H1 (cell line): ENCODE measurements at regions not wholly inside any gene's neighbourhood (a gene's known extent, or its start where the extent isn't known, plus 50 kb on each side); places are given as distances from the start of the nearest gene placed in this dataset.
"Not testable (repeated sequence)": the region's sequence is repeated elsewhere in the genome, so short reads cannot be mapped to it uniquely, and the experiment has no call there.

Source experiments
- CTCF ChIA-PET: fragments of 300-600 bp; sonication (Branson Sonifier 250); formaldehyde crosslinking; loops from one replicate; lab custom pipeline; 2021; ENCODE audit not compliant: partially characterized antibody; lab: Charles Lee
- POLR2A ChIA-PET: fragments of 300-600 bp; sonication (Branson Sonifier 250); formaldehyde crosslinking; loops from one replicate; lab custom pipeline; 2021; ENCODE audit warnings: inconsistent platforms; ENCODE audit not compliant: partially characterized antibody; lab: Charles Lee
- DNase-seq, 2 experiments: peaks; one replicate each; pipeline versions ENCODE4 v3.0.0 to v3.0.0-alpha.2; 2010 to 2022; ENCODE audit warnings: low spot score in 2 of 2, low read depth in 1 of 2, mixed read lengths in 1 of 2
- FAIRE-seq: peaks from 2 replicates; lab custom pipeline; 2011; peaks lifted over from hg19 to GRCh38; lab: Jason Lieb, UNC
- H2AFZ ChIP-seq: 2 replicates; pipeline ENCODE4 v1.8.1; 2012; ENCODE audit warnings: low read length, inconsistent platforms
- H2AK5ac ChIP-seq: 2 replicates; pipeline ENCODE4 v1.6.1; 2013; ENCODE audit warnings: low read depth, low read length
- H2BK120ac ChIP-seq: replicated peaks from 2 replicates; pipeline ENCODE3; 2013; ENCODE audit warnings: low read depth, low read length, inconsistent platforms
- H2BK12ac ChIP-seq: 2 replicates; pipeline ENCODE4 v1.6.1; 2013; ENCODE audit warnings: low read depth, low read length
- H2BK15ac ChIP-seq: 2 replicates; pipeline ENCODE4 v1.6.1; 2013; ENCODE audit warnings: low read length
- H2BK20ac ChIP-seq: 2 replicates; pipeline ENCODE4 v1.6.1; 2013; ENCODE audit warnings: low read length
- H2BK5ac ChIP-seq: 2 replicates; pipeline ENCODE4 v1.6.1; 2013; ENCODE audit warnings: low read depth, low read length
- H3K14ac ChIP-seq: 2 replicates; pipeline ENCODE4 v1.6.1; 2013; ENCODE audit warnings: inconsistent platforms; ENCODE audit not compliant: insufficient read length
- H3K18ac ChIP-seq: 2 replicates; pipeline ENCODE4 v1.6.1; 2013; ENCODE audit warnings: low read length; ENCODE audit errors: extremely low read depth
- H3K23ac ChIP-seq: 2 replicates; pipeline ENCODE4 v1.6.1; 2013; ENCODE audit warnings: inconsistent platforms; ENCODE audit not compliant: insufficient read length
- H3K23me2 ChIP-seq: 2 replicates; pipeline ENCODE4 v1.6.1; 2013; ENCODE audit warnings: low read depth, low read length
- H3K27ac ChIP-seq: 2 replicates; pipeline ENCODE4 v1.6.1; 2011; ENCODE audit warnings: low read depth, low read length, inconsistent platforms
- H3K27me3 ChIP-seq, 4 experiments: replicated peaks in 1 of 4; 1 replicate in 1 of 4; 2 replicates in 3 of 4; pipeline versions ENCODE4 v1.6.1 to v1.8.1; 2011 to 2013; ENCODE audit warnings: low read length in 3 of 4, mild to moderate bottlenecking in 3 of 4, inconsistent platforms in 2 of 4, mixed read lengths in 2 of 4, moderate library complexity in 1 of 4; ENCODE audit not compliant: control insufficient read depth in 3 of 4, insufficient read depth in 3 of 4; ENCODE audit errors: extremely low read depth in 1 of 4
- H3K36me3 ChIP-seq, 4 experiments: 2 replicates each; pipeline versions ENCODE4 v1.6.1 to v1.8.1; 2011 to 2013; ENCODE audit warnings: mild to moderate bottlenecking in 4 of 4, low read length in 3 of 4, moderate library complexity in 2 of 4, control low read depth in 1 of 4, inconsistent platforms in 1 of 4; ENCODE audit not compliant: insufficient read depth in 4 of 4, control insufficient read depth in 2 of 4
- H3K4ac ChIP-seq: replicated peaks from 2 replicates; pipeline ENCODE3; 2013; ENCODE audit warnings: low read length, low read depth, mixed read lengths, inconsistent platforms; ENCODE audit not compliant: insufficient read length
- H3K4me1 ChIP-seq, 4 experiments: replicated peaks in 1 of 4; 1 replicate in 1 of 4; 2 replicates in 3 of 4; pipeline versions ENCODE4 v1.6.1 to v1.8.1; 2011 to 2013; ENCODE audit warnings: low read length in 3 of 4, inconsistent platforms in 2 of 4, mixed read lengths in 1 of 4; ENCODE audit not compliant: insufficient read depth in 4 of 4, control insufficient read depth in 3 of 4
- H3K4me2 ChIP-seq, 2 experiments: 2 replicates each; pipeline versions ENCODE4 v1.6.1 to v1.8.1; 2011 to 2013; ENCODE audit warnings: low read depth in 2 of 2, low read length in 2 of 2, control low read depth in 1 of 2, inconsistent platforms in 1 of 2, mild to moderate bottlenecking in 1 of 2; ENCODE audit not compliant: insufficient read depth in 1 of 2
- H3K4me3 ChIP-seq, 4 experiments: fragments of 200-600, 300-600 bp in 1 of 4; sonication (generic), shearing (Covaris generic), sonication (Bioruptor Twin) in 1 of 4; 2 replicates each; pipeline versions ENCODE4 v1.5.1 to v1.8.1; 2011 to 2016; ENCODE audit warnings: low read length in 4 of 4, low read depth in 3 of 4, control low read depth in 2 of 4, inconsistent platforms in 2 of 4, mild to moderate bottlenecking in 2 of 4, mixed read lengths in 1 of 4, moderate library complexity in 1 of 4; ENCODE audit not compliant: insufficient read depth in 2 of 4; ENCODE audit errors: extremely low read depth in 1 of 4
- H3K56ac ChIP-seq: replicated peaks from 2 replicates; pipeline ENCODE3; 2013; ENCODE audit warnings: low read depth, mild to moderate bottlenecking, mixed read lengths, low read length, inconsistent platforms; ENCODE audit not compliant: insufficient read length
- H3K79me1 ChIP-seq: 2 replicates; pipeline ENCODE4 v1.6.1; 2013; ENCODE audit warnings: low read depth, low read length, control low read depth
- H3K79me2 ChIP-seq, 2 experiments: 2 replicates each; pipeline versions ENCODE4 v1.6.1 to v1.8.1; 2012 to 2013; ENCODE audit warnings: low read length in 2 of 2, mild to moderate bottlenecking in 2 of 2, inconsistent platforms in 1 of 2; ENCODE audit not compliant: insufficient read depth in 2 of 2, control insufficient read depth in 1 of 2
- H3K9ac ChIP-seq, 4 experiments: replicated peaks in 1 of 4; 1 replicate in 1 of 4; 2 replicates in 3 of 4; pipeline versions ENCODE4 v1.6.1 to v1.8.1; 2011 to 2013; ENCODE audit warnings: low read depth in 3 of 4, low read length in 3 of 4, control low read depth in 2 of 4, mild to moderate bottlenecking in 2 of 4, moderate library complexity in 2 of 4, inconsistent platforms in 1 of 4; ENCODE audit errors: extremely low read depth in 1 of 4
- H3K9me3 ChIP-seq, 2 experiments: 2 replicates each; pipeline versions ENCODE4 v1.6.1 to v1.8.1; 2012 to 2013; ENCODE audit warnings: mild to moderate bottlenecking in 2 of 2, moderate library complexity in 2 of 2, control low read depth in 1 of 2, inconsistent platforms in 1 of 2, low read depth in 1 of 2, low read length in 1 of 2, mixed read lengths in 1 of 2; ENCODE audit not compliant: insufficient read depth in 2 of 2
- H4K20me1 ChIP-seq, 2 experiments: replicated peaks in 1 of 2; 2 replicates each; pipeline versions ENCODE3 to v1.8.1; 2011 to 2013; ENCODE audit warnings: inconsistent platforms in 2 of 2, low read length in 2 of 2, mild to moderate bottlenecking in 1 of 2; ENCODE audit not compliant: insufficient read depth in 2 of 2, control insufficient read depth in 1 of 2
- H4K5ac ChIP-seq: 2 replicates; pipeline ENCODE4 v1.6.1; 2013; ENCODE audit warnings: low read length, low read depth, mixed read lengths, inconsistent platforms; ENCODE audit not compliant: insufficient read length
- H4K8ac ChIP-seq: 2 replicates; pipeline ENCODE4 v1.8.0; 2013; ENCODE audit warnings: mild to moderate bottlenecking, moderate library complexity, low read length, inconsistent platforms; ENCODE audit not compliant: insufficient read depth; ENCODE audit errors: extremely low read depth
- H4K91ac ChIP-seq: replicated peaks from 2 replicates; pipeline ENCODE3; 2013; ENCODE audit warnings: low read length, mixed read lengths, inconsistent platforms; ENCODE audit not compliant: insufficient read length
- WGBS, 2 experiments: shearing (Covaris generic) in 1 of 2; methylation state at CpG; one replicate each; pipeline versions ENCODE4 v1.1.6 to v1.1.7; 2013 to 2015; ENCODE audit warnings: low lambda C conversion rate in 2 of 2, mixed read lengths in 2 of 2, inconsistent platforms in 1 of 2, low coverage in 1 of 2, missing lambda C conversion rate in 1 of 2; ENCODE audit not compliant: insufficient replicate concordance in 2 of 2, insufficient coverage in 1 of 2, insufficient read length in 1 of 2; ENCODE audit errors: extremely low coverage in 1 of 2, missing lambda C conversion rate in 1 of 2; 5-methylcytosine and 5-hydroxymethylcytosine counted together

GRCh38 chr17:47057279-47057678 is 78.2 kb upstream of the RPRML start:
- H3K4me2 ChIP-seq, H2BK12ac ChIP-seq, H2BK5ac ChIP-seq, H3K27ac ChIP-seq, POLR2A ChIA-PET, FAIRE-seq, H3K4me3 ChIP-seq, H4K5ac ChIP-seq, H3K9ac ChIP-seq, H3K79me1 ChIP-seq, H2BK20ac ChIP-seq, H3K14ac ChIP-seq, H3K4ac ChIP-seq, H2AK5ac ChIP-seq, H3K23ac ChIP-seq, H3K4me1 ChIP-seq, DNase-seq, H4K8ac ChIP-seq, H3K23me2 ChIP-seq, H3K9me3 ChIP-seq, H2BK15ac ChIP-seq, H3K18ac ChIP-seq, H2BK120ac ChIP-seq, H4K91ac ChIP-seq, H3K56ac ChIP-seq, H2AFZ ChIP-seq, H3K36me3 ChIP-seq, CTCF ChIA-PET, H4K20me1 ChIP-seq, H3K79me2 ChIP-seq, H3K27me3 ChIP-seq: not testable (repeated sequence)
- WGBS, 2 experiments = 91% methylated on average over 19 of the region's 31 CpGs; no CpG with 5 or more reads in 1 of the 2 experiments

- H2BK12ac ChIP-seq, H3K4me3 ChIP-seq, H3K36me3 ChIP-seq, H3K4me2 ChIP-seq, H2AK5ac ChIP-seq, H3K27me3 ChIP-seq, POLR2A ChIA-PET, CTCF ChIA-PET, DNase-seq, H3K79me2 ChIP-seq, H3K4ac ChIP-seq, H2BK20ac ChIP-seq, H2BK120ac ChIP-seq, H3K9me3 ChIP-seq, H3K23me2 ChIP-seq, H3K27ac ChIP-seq, H3K23ac ChIP-seq, H3K14ac ChIP-seq, FAIRE-seq, H3K56ac ChIP-seq, H4K91ac ChIP-seq, H2BK15ac ChIP-seq, H4K5ac ChIP-seq, H3K18ac ChIP-seq, H2AFZ ChIP-seq, H3K4me1 ChIP-seq, H3K9ac ChIP-seq, H2BK5ac ChIP-seq, H4K8ac ChIP-seq, H4K20me1 ChIP-seq, H3K79me1 ChIP-seq: not testable (repeated sequence)
- WGBS, 2 experiments = 92% methylated on average over 5 of the region's 9 CpGs; no CpG with 5 or more reads in 1 of the 2 experiments
Measured at GRCh38 chr17:47056687-47057086, 77.6 kb upstream of the RPRML start.
